K562 (cell line): ENCODE measurements at regions not wholly inside any gene's neighbourhood (a gene's known extent, or its start where the extent isn't known, plus 50 kb on each side); places are given as distances from the start of the nearest gene placed in this dataset.

Source experiments
- TF ChIP-seq, protein P1 (sequence below): fragments of 200-600 bp; sonication (generic); IDR thresholded peaks from one replicate; pipeline ENCODE4 v1.6.1; 2012; ENCODE audit warnings: mild to moderate bottlenecking, low read depth, low read length, inconsistent platforms

DNA sequence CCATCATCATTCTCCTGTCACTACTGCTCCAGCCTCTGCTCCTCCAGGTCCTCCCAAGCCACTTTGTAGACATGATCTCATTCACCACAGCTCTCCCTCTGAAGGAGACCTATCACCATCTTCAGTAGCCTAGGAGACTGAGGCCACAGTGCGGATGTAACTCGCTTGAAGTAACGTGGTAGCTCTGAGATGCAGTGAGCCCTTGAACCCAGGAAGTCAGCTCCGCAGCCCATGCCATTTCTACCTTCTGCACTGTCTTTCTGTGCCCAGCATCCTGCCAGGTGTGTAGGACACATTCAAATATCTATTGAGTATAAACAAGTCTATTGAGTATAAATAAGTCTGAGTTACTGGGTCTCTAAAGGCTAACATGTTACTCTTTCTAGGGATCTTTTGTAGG lies 164.4 kb downstream of the CDH26 start (continued):
- TF ChIP-seq, protein P1, sequence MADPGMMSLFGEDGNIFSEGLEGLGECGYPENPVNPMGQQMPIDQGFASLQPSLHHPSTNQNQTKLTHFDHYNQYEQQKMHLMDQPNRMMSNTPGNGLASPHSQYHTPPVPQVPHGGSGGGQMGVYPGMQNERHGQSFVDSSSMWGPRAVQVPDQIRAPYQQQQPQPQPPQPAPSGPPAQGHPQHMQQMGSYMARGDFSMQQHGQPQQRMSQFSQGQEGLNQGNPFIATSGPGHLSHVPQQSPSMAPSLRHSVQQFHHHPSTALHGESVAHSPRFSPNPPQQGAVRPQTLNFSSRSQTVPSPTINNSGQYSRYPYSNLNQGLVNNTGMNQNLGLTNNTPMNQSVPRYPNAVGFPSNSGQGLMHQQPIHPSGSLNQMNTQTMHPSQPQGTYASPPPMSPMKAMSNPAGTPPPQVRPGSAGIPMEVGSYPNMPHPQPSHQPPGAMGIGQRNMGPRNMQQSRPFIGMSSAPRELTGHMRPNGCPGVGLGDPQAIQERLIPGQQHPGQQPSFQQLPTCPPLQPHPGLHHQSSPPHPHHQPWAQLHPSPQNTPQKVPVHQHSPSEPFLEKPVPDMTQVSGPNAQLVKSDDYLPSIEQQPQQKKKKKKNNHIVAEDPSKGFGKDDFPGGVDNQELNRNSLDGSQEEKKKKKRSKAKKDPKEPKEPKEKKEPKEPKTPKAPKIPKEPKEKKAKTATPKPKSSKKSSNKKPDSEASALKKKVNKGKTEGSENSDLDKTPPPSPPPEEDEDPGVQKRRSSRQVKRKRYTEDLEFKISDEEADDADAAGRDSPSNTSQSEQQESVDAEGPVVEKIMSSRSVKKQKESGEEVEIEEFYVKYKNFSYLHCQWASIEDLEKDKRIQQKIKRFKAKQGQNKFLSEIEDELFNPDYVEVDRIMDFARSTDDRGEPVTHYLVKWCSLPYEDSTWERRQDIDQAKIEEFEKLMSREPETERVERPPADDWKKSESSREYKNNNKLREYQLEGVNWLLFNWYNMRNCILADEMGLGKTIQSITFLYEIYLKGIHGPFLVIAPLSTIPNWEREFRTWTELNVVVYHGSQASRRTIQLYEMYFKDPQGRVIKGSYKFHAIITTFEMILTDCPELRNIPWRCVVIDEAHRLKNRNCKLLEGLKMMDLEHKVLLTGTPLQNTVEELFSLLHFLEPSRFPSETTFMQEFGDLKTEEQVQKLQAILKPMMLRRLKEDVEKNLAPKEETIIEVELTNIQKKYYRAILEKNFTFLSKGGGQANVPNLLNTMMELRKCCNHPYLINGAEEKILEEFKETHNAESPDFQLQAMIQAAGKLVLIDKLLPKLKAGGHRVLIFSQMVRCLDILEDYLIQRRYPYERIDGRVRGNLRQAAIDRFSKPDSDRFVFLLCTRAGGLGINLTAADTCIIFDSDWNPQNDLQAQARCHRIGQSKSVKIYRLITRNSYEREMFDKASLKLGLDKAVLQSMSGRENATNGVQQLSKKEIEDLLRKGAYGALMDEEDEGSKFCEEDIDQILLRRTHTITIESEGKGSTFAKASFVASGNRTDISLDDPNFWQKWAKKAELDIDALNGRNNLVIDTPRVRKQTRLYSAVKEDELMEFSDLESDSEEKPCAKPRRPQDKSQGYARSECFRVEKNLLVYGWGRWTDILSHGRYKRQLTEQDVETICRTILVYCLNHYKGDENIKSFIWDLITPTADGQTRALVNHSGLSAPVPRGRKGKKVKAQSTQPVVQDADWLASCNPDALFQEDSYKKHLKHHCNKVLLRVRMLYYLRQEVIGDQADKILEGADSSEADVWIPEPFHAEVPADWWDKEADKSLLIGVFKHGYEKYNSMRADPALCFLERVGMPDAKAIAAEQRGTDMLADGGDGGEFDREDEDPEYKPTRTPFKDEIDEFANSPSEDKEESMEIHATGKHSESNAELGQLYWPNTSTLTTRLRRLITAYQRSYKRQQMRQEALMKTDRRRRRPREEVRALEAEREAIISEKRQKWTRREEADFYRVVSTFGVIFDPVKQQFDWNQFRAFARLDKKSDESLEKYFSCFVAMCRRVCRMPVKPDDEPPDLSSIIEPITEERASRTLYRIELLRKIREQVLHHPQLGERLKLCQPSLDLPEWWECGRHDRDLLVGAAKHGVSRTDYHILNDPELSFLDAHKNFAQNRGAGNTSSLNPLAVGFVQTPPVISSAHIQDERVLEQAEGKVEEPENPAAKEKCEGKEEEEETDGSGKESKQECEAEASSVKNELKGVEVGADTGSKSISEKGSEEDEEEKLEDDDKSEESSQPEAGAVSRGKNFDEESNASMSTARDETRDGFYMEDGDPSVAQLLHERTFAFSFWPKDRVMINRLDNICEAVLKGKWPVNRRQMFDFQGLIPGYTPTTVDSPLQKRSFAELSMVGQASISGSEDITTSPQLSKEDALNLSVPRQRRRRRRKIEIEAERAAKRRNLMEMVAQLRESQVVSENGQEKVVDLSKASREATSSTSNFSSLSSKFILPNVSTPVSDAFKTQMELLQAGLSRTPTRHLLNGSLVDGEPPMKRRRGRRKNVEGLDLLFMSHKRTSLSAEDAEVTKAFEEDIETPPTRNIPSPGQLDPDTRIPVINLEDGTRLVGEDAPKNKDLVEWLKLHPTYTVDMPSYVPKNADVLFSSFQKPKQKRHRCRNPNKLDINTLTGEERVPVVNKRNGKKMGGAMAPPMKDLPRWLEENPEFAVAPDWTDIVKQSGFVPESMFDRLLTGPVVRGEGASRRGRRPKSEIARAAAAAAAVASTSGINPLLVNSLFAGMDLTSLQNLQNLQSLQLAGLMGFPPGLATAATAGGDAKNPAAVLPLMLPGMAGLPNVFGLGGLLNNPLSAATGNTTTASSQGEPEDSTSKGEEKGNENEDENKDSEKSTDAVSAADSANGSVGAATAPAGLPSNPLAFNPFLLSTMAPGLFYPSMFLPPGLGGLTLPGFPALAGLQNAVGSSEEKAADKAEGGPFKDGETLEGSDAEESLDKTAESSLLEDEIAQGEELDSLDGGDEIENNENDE = no peak
